ENCODE measurements at regions not wholly inside any gene's neighbourhood (a gene's known extent, or its start where the extent isn't known, plus 50 kb on each side); places are given as distances from the start of the nearest gene placed in this dataset.
A peak's percentile ranks its signal among the peaks of the same experiment; 100 is the strongest.

DNA sequence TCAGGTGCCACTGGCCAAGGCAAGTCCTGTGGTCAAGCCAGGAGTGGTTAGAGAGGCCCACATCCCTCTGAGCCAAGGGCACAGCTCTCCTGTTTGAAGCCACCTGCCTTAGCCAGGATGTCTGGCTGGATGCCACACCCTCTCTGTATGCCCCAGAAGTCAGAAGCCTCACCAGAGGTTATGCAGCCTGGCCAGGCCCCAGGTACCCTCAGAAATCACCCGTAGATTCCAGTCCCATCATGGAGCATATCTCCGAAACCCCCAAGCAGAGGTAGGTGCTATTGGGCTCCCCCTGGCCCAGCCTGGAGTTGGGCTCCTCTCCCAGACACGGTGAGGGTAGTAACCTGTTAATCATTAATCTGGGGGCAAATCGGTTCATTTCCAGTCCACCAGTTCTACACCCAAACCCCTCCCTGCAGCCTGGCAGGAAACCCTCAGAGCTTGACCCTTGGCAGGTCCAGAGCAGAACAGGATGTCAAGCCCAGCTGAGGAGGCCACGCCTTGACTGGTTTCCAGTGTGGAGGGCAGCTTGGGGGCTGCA, 60.6 kb upstream of the TMEM97 start:
- no peaks in the 10 kb centered on the region for H3K36me3 ChIP-seq (ENCODE audit: control insufficient read depth, insufficient read depth, low read length)
- H3K27ac ChIP-seq (ENCODE audit: extremely low read depth, low read depth, low read length) = no peak overlapping the region
- FAIRE-seq (no peak), DNase-seq (ENCODE audit: extremely low read depth in 1 of 4, low spot score in 3 of 4) (no peak), ATAC-seq (no peak)
- no TSS peak for BruUV-seq (replicated peaks)
- TF ChIP-seq ZNF583 (CRISPR knock-in tag; IDR thresholded peaks at IDR 0.05) (no peak), NRF1 (conservative IDR thresholded peaks at IDR 0.05 in 1 of 2, IDR thresholded peaks at IDR 0.05 in 1 of 2) (no peak), NFE2 (IDR thresholded peaks at IDR 0.05; ENCODE audit: low read depth) (no peak), KDM5B (IDR thresholded peaks at IDR 0.05; ENCODE audit: insufficient replicate concordance, low read depth, low read length) (no peak)
- TF ChIP-seq, protein P1, sequence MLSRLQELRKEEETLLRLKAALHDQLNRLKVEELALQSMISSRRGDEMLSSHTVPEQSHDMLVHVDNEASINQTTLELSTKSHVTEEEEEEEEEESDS (CRISPR knock-in tag; IDR thresholded peaks at IDR 0.05) = no peak
- WGBS (ENCODE audit: insufficient coverage, low coverage, missing lambda C conversion rate) = 0% methylated on average over 5 of the region's 5 CpGs
- H3K9me3 ChIP-seq (replicated peaks; ENCODE audit: control insufficient read depth, insufficient read depth, low read depth, low read length) = no peaks in the 10 kb centered on the region; the same call in 1 of the 2 replicates
- POLR2A ChIA-PET = interaction anchor here (0.6 to 1.1 kb wide), 2 partner anchors 28 to 275 kb away, joined by 3 read pairs; no protein-coding TSS in a partner anchor
- H4K20me1 ChIP-seq (replicated peaks; ENCODE audit: control insufficient read depth, insufficient read depth, low read length) = no peaks in the 10 kb centered on the region
- in situ Hi-C loops (cut with MboI) = no loop called here
- H3K79me2 ChIP-seq (ENCODE audit: control insufficient read depth, insufficient read depth, low read length) = no peaks in the 10 kb centered on the region
- H3K4me1 ChIP-seq (replicated peaks in 1 of 2; ENCODE audit: control insufficient read depth in 2 of 2, insufficient read depth in 2 of 2, low read length in 2 of 2) = peaks cover 0 to 4% of the 10 kb centered on the region in 2 experiments; a peak in 1 of 5 replicates
- H3K4me3 ChIP-seq = no peak overlapping the region
- no peak overlapping the region for H2AFZ ChIP-seq (ENCODE audit: low read depth, low read length)
- peaks cover 8 to 27% of the 10 kb centered on the region in 2 experiments; a peak in 3 of 5 replicates for H3K27me3 ChIP-seq (ENCODE audit: control insufficient read depth in 2 of 2, insufficient read depth in 2 of 2, low read length in 2 of 2)
- H3K9ac ChIP-seq (ENCODE audit: insufficient read depth in 1 of 2, low read depth in 2 of 2, low read length in 2 of 2) = peak overlapping the region in 1 of 2 experiments; percentile 28; a peak in 1 of 4 replicates
- intact Hi-C loops (cut with micrococcal nuclease) = loop anchor here (10.0 kb wide), 1 partner anchor 166 kb away; no protein-coding TSS in a partner anchor
- H3K4me2 ChIP-seq (ENCODE audit: insufficient read depth, low read length) = no peak overlapping the region
- CTCF ChIA-PET (ENCODE audit: low intra/inter-chr PET ratio) = no interaction called here
- H3K9me1 ChIP-seq (ENCODE audit: control insufficient read depth, insufficient read depth, low read length) = no peaks in the 10 kb centered on the region

DNA sequence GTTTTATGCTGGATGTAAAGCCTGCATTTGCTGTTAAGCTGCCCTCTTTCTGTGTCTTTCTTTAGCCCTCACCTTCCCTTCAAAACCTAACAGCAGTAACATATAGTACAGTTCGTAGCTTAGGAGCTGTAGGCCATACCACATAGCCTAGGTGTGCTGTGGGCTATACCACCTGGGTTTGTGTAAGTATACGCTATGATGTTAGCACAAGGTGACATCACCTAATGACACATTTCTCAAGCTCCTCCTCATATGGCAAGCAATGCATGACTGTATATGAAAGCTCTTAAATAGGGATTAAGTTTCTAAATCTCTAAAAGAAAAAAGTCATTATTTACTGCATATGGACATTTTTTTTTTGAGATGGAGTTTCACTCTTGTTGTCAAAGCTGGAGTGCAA, 57.8 kb upstream of the TMEM97 start:
- Histone ChIP-seq H3K9ac (ENCODE audit: insufficient read depth in 1 of 2, low read depth in 2 of 2, low read length in 2 of 2) (no peak overlapping the region), H3K9me3 (replicated peaks; ENCODE audit: control insufficient read depth, insufficient read depth, low read depth, low read length) (peaks cover 6% of the 10 kb centered on the region), H3K79me2 (ENCODE audit: control insufficient read depth, insufficient read depth, low read length) (no peaks in the 10 kb centered on the region), H3K27ac (ENCODE audit: extremely low read depth, low read depth, low read length) (no peak overlapping the region), H4K20me1 (replicated peaks; ENCODE audit: control insufficient read depth, insufficient read depth, low read length) (no peaks in the 10 kb centered on the region), H3K4me3 (no peak overlapping the region), H3K4me1 (replicated peaks in 1 of 2; ENCODE audit: control insufficient read depth in 2 of 2, insufficient read depth in 2 of 2, low read length in 2 of 2) (peaks cover 0 to 5% of the 10 kb centered on the region in 2 experiments; a peak in 1 of 5 replicates), H3K4me2 (ENCODE audit: insufficient read depth, low read length) (no peak overlapping the region), H3K9me1 (ENCODE audit: control insufficient read depth, insufficient read depth, low read length) (no peaks in the 10 kb centered on the region), H3K36me3 (ENCODE audit: control insufficient read depth, insufficient read depth, low read length) (no peaks in the 10 kb centered on the region), H3K27me3 (ENCODE audit: control insufficient read depth in 2 of 2, insufficient read depth in 2 of 2, low read length in 2 of 2) (peaks cover 8 to 17% of the 10 kb centered on the region in 2 experiments; a peak in 3 of 5 replicates), H2AFZ (ENCODE audit: low read depth, low read length) (no peak overlapping the region)
- CTCF ChIA-PET (ENCODE audit: low intra/inter-chr PET ratio) = no interaction called here
- WGBS (ENCODE audit: insufficient coverage, low coverage, missing lambda C conversion rate) = 28% methylated on average over 2 of the region's 2 CpGs
- FAIRE-seq (no peak), DNase-seq (ENCODE audit: extremely low read depth in 1 of 4, low spot score in 3 of 4) (no peak), ATAC-seq (no peak)
- POLR2A ChIA-PET = no interaction called here
- intact Hi-C loops (cut with micrococcal nuclease) (no loop called here), in situ Hi-C loops (cut with MboI) (no loop called here)
- no TSS peak for BruUV-seq (replicated peaks)
- no peak for TF ChIP-seq HNRNPL (IDR thresholded peaks at IDR 0.05; ENCODE audit: low read depth, low read length)
- TF ChIP-seq, protein P2, sequence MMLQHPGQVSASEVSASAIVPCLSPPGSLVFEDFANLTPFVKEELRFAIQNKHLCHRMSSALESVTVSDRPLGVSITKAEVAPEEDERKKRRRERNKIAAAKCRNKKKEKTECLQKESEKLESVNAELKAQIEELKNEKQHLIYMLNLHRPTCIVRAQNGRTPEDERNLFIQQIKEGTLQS (IDR thresholded peaks at IDR 0.05) = 0 out of 2 replicates have a peak, but pooled peaks have one; percentile 11
- TF ChIP-seq, protein P2 (CRISPR knock-in tag; conservative IDR thresholded peaks at IDR 0.05) = no peak
